ENCODE measurements at regions not wholly inside any gene's neighbourhood (a gene's known extent, or its start where the extent isn't known, plus 50 kb on each side); places are given as distances from the start of the nearest gene placed in this dataset.

GRCh38 chr20:23149623-23150279 lies 63.6 kb upstream of the CD93 start:
- Histone ChIP-seq H3K4me2 (ENCODE audit: low read depth, low read length) (no peak overlapping the region), H4K91ac (ENCODE audit: insufficient read depth, low read depth, low read length) (peak overlapping the region; percentile 39), H3K56ac (ENCODE audit: extremely low read depth, insufficient read depth, low read length) (no peak overlapping the region), H3K9me3 (ENCODE audit: control insufficient read depth, insufficient read depth, low read length) (no peaks in the 10 kb centered on the region), H3K4me3 (ENCODE audit: insufficient read depth, low read depth, low read length) (no peak overlapping the region), H2BK120ac (ENCODE audit: low read depth, low read length) (peak overlapping the region; percentile 84), H3K9me1 (ENCODE audit: insufficient read depth, low read length) (peaks cover 48% of the 10 kb centered on the region), H3K4me1 (ENCODE audit: control insufficient read depth, insufficient read depth, low read length) (peaks cover 38% of the 10 kb centered on the region), H2BK5ac (ENCODE audit: low read depth, low read length, poor library complexity, severe bottlenecking) (peak overlapping the region; percentile 16), H3K14ac (replicated peaks; ENCODE audit: low read depth, low read length) (peak overlapping the region; percentile 50), H3K27me3 (ENCODE audit: control insufficient read depth, insufficient read depth, low read length) (no peaks in the 10 kb centered on the region), H3K36me3 (ENCODE audit: control insufficient read depth, insufficient read depth, low read length) (no peaks in the 10 kb centered on the region), H3K9ac (ENCODE audit: low read depth, low read length) (no peak overlapping the region), H3K18ac (ENCODE audit: low read depth, low read length) (no peak overlapping the region), H2BK15ac (ENCODE audit: low read depth, low read length) (no peak overlapping the region), H3K23ac (ENCODE audit: low read depth, low read length) (no peak overlapping the region), H2AK9ac (replicated peaks; ENCODE audit: low read depth, low read length, poor library complexity) (peak overlapping the region; percentile 33), H3K4ac (ENCODE audit: low read depth, low read length) (peak overlapping the region; percentile 57), H3K27ac (ENCODE audit: insufficient read depth, low read length) (no peak overlapping the region), H2BK20ac (ENCODE audit: low read depth, low read length) (peak overlapping the region; percentile 64), H3K79me1 (ENCODE audit: low read depth in 1 of 2, low read length in 2 of 2) (no peaks in the 10 kb centered on the region), H4K8ac (ENCODE audit: low read depth in 2 of 2, low read length in 2 of 2) (peak overlapping the region in 1 of 2 experiments; percentile 7; a peak in 1 of 4 replicates), H4K5ac (ENCODE audit: low read depth, low read length) (no peak overlapping the region), H2AFZ (replicated peaks; ENCODE audit: low read length, poor library complexity) (no peak overlapping the region), H2AK5ac (ENCODE audit: low read depth, low read length) (peak overlapping the region; percentile 54), H4K20me1 (ENCODE audit: insufficient read depth, low read length) (no peaks in the 10 kb centered on the region)
- DNase-seq = no peak
- POLR2A ChIA-PET (ENCODE audit: unreplicated experiment) = no interaction called here
- 57% methylated on average over 1 of the region's 7 CpGs; no CpG with 5 or more reads in 1 of the 2 experiments for WGBS, 2 experiments (ENCODE audit: extremely low coverage in 2 of 2, insufficient read length in 1 of 2)
- TF ChIP-seq FOS (IDR thresholded peaks at IDR 0.05; ENCODE audit: low read depth, low read length) = no peak
- TF ChIP-seq CEBPB (IDR thresholded peaks at IDR 0.05; ENCODE audit: low read depth, low read length) = no peak
- no peak for TF ChIP-seq ELK1 (IDR thresholded peaks at IDR 0.05; ENCODE audit: borderline replicate concordance, low read depth, low read length)
- no peak for TF ChIP-seq NFE2L2 (IDR thresholded peaks at IDR 0.05; ENCODE audit: low read depth, low read length)
- no peak for TF ChIP-seq MAZ (IDR thresholded peaks at IDR 0.05; ENCODE audit: borderline replicate concordance, low read depth, low read length)
- no peak for TF ChIP-seq CHD1 (IDR thresholded peaks at IDR 0.05; ENCODE audit: low read depth, low read length)
- TF ChIP-seq SMC3 (IDR thresholded peaks at IDR 0.05; ENCODE audit: low read depth, low read length) = no peak
- TF ChIP-seq RAD21 (IDR thresholded peaks at IDR 0.05; ENCODE audit: low read length) = no peak
- no peak for TF ChIP-seq CTCF (conservative IDR thresholded peaks at IDR 0.05; ENCODE audit: low read depth, low read length)
- TF ChIP-seq RFX5 (IDR thresholded peaks at IDR 0.05; ENCODE audit: low read depth, low read length) = no peak
- TF ChIP-seq USF2 (IDR thresholded peaks at IDR 0.05; ENCODE audit: low read depth, low read length) = no peak
- no peak for TF ChIP-seq MXI1 (IDR thresholded peaks at IDR 0.05; ENCODE audit: borderline replicate concordance, low read depth, low read length)
- TF ChIP-seq MAFK (IDR thresholded peaks at IDR 0.05; ENCODE audit: low read depth, low read length) = no peak
- ATAC-seq (ENCODE audit: low read depth) = no peak
- no TSS peak for BruUV-seq (replicated peaks)
- in situ Hi-C loops (cut with MboI; ENCODE audit: low sequenced_read_pairs) = no loop called here
- intact Hi-C loops (cut with micrococcal nuclease) = loop anchor here (10.0 kb wide), 1 partner anchor 205 kb away; the partner anchor contains the start of gene NXT1
- CTCF ChIA-PET = interaction anchor here (1.0 to 1.5 kb wide), 2 partner anchors 85 to 191 kb away, joined by 3 read pairs; no protein-coding TSS in a partner anchor
- dilution Hi-C loops (cut with HindIII; ENCODE audit: low sequenced_read_pairs, unreplicated experiment) = no loop called here
